Neural progenitor cell (in vitro differentiated cells): ENCODE measurements at regions not wholly inside any gene's neighbourhood (a gene's known extent, or its start where the extent isn't known, plus 50 kb on each side); places are given as distances from the start of the nearest gene placed in this dataset.

Experiments
- DNase-seq: peaks from one replicate; pipeline ENCODE4 v3.0.0-alpha.2; 2016; ENCODE audit warnings: low spot score
- H2AFZ ChIP-seq: fragments of 200-600 bp; sonication (generic); replicated peaks from 2 replicates; pipeline ENCODE4 v1.6.1; 2016; ENCODE audit warnings: antibody characterized with exemption
- H3F3A ChIP-seq: fragments of 200-600 bp; sonication (generic); 2 replicates; pipeline ENCODE4 v1.6.1; 2016; ENCODE audit warnings: antibody characterized with exemption, low read depth
- H3K27ac ChIP-seq: fragments of 200-600 bp; sonication (generic); 2 replicates; pipeline ENCODE4 v1.5.1; 2016; ENCODE audit warnings: mild to moderate bottlenecking
- H3K27me3 ChIP-seq: fragments of 200-600 bp; sonication (generic); 2 replicates; pipeline ENCODE4 v1.6.1; 2016; ENCODE audit warnings: mild to moderate bottlenecking, moderate library complexity
- H3K36me3 ChIP-seq: fragments of 200-600 bp; sonication (generic); 2 replicates; pipeline ENCODE4 v1.5.1; 2016
- H3K4me1 ChIP-seq: fragments of 200-600 bp; sonication (generic); 2 replicates; pipeline ENCODE4 v1.6.1; 2016; ENCODE audit warnings: mixed run types
- H3K4me2 ChIP-seq: fragments of 200-600 bp; sonication (generic); 2 replicates; pipeline ENCODE4 v1.6.1; 2016
- H3K4me3 ChIP-seq: fragments of 200-600 bp; sonication (generic); 2 replicates; pipeline ENCODE4 v1.5.1; 2016
- H3K79me2 ChIP-seq: fragments of 200-600 bp; sonication (generic); 2 replicates; pipeline ENCODE4 v1.6.1; 2016; ENCODE audit warnings: low read depth
- H3K9ac ChIP-seq: fragments of 200-600 bp; sonication (generic); 2 replicates; pipeline ENCODE4 v1.6.1; 2016
- H3K9me3 ChIP-seq: fragments of 200-600 bp; sonication (generic); 2 replicates; pipeline ENCODE4 v1.5.1; 2016; ENCODE audit warnings: low read depth
- H4K20me1 ChIP-seq: fragments of 200-600 bp; sonication (generic); 2 replicates; pipeline ENCODE4 v1.6.1; 2016; ENCODE audit warnings: low read depth
- H3K27ac Mint-ChIP-seq: 3 replicates; pipeline ENCODE4 v1.8.0; 2021; ENCODE audit warnings: mixed read lengths
- H3K27me3 Mint-ChIP-seq: 2 replicates; pipeline ENCODE4 v1.8.0; 2022; ENCODE audit warnings: low read depth, mild to moderate bottlenecking, inconsistent platforms, moderate library complexity, mixed read lengths; ENCODE audit not compliant: insufficient read depth
- H3K36me3 Mint-ChIP-seq: 3 replicates; pipeline ENCODE4 v1.8.0; 2021; ENCODE audit warnings: mixed read lengths
- H3K4me1 Mint-ChIP-seq: 3 replicates; pipeline ENCODE4 v1.8.0; 2021; ENCODE audit warnings: mixed read lengths
- H3K4me3 Mint-ChIP-seq: 3 replicates; pipeline ENCODE4 v1.8.0; 2021; ENCODE audit warnings: mild to moderate bottlenecking, moderate library complexity, mixed read lengths
- H3K9me3 Mint-ChIP-seq: 3 replicates; pipeline ENCODE4 v1.8.0; 2020; ENCODE audit warnings: mixed read lengths
- EZH2 ChIP-seq: fragments of 200-600 bp; sonication (generic); IDR thresholded peaks from 2 replicates; pipeline ENCODE4 v1.6.1; 2017; ENCODE audit warnings: antibody characterized with exemption, mild to moderate bottlenecking, moderate library complexity
- EZH2phosphoT487 ChIP-seq: fragments of 200-600 bp; sonication (generic); IDR thresholded peaks from 2 replicates; pipeline ENCODE4 v1.6.1; 2017; ENCODE audit warnings: antibody characterized with exemption
- TF ChIP-seq, protein P1 (sequence below): fragments of 200-600 bp; sonication (generic); IDR thresholded peaks from 2 replicates; pipeline ENCODE4 v1.5.1; 2017; ENCODE audit warnings: antibody characterized with exemption, mild to moderate bottlenecking

DNA sequence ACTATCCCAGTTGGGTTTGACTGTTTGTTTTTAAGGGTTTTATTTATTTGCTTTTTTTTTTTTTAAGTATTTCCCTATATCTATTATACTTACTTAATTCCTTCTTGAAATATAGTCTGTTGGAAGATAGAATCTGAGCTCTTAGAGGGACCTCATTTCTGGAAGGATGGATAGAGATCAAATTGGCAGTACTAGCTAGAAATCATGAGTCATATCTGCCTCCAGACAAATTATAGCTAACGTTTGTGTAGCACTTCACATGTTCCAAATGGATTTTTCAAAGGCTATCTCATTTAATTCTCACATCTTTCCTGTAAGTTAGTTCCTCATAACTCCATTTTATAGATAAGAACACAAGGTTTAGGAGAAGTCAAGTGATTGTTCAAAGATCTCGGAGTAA, 384.7 kb downstream of the ZIC1 start:
- Histone ChIP-seq H3K36me3 (no peaks in the 10 kb centered on the region), H3K4me2 (no peak overlapping the region), H3K4me3 (no peak overlapping the region), H3K9ac (no peak overlapping the region), H4K20me1 (no peaks in the 10 kb centered on the region), H2AFZ (no peak overlapping the region), H3K27me3 (no peaks in the 10 kb centered on the region), H3K27ac (no peak overlapping the region), H3K4me1 (no peaks in the 10 kb centered on the region), H3K79me2 (no peaks in the 10 kb centered on the region), H3F3A (no peaks in the 10 kb centered on the region), H3K9me3 (no peaks in the 10 kb centered on the region)
- no peaks in the 10 kb centered on the region for H3K27me3 Mint-ChIP-seq
- no peak for TF ChIP-seq EZH2phosphoT487
- no peak for TF ChIP-seq EZH2
- TF ChIP-seq, protein P1, sequence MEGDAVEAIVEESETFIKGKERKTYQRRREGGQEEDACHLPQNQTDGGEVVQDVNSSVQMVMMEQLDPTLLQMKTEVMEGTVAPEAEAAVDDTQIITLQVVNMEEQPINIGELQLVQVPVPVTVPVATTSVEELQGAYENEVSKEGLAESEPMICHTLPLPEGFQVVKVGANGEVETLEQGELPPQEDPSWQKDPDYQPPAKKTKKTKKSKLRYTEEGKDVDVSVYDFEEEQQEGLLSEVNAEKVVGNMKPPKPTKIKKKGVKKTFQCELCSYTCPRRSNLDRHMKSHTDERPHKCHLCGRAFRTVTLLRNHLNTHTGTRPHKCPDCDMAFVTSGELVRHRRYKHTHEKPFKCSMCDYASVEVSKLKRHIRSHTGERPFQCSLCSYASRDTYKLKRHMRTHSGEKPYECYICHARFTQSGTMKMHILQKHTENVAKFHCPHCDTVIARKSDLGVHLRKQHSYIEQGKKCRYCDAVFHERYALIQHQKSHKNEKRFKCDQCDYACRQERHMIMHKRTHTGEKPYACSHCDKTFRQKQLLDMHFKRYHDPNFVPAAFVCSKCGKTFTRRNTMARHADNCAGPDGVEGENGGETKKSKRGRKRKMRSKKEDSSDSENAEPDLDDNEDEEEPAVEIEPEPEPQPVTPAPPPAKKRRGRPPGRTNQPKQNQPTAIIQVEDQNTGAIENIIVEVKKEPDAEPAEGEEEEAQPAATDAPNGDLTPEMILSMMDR = no peak
- no peak for DNase-seq
- H3K4me1 Mint-ChIP-seq = no peaks in the 10 kb centered on the region
- no peaks in the 10 kb centered on the region for H3K9me3 Mint-ChIP-seq
- H3K36me3 Mint-ChIP-seq = no peaks in the 10 kb centered on the region
- no peak overlapping the region for H3K4me3 Mint-ChIP-seq
- H3K27ac Mint-ChIP-seq = no peak overlapping the region

DNA sequence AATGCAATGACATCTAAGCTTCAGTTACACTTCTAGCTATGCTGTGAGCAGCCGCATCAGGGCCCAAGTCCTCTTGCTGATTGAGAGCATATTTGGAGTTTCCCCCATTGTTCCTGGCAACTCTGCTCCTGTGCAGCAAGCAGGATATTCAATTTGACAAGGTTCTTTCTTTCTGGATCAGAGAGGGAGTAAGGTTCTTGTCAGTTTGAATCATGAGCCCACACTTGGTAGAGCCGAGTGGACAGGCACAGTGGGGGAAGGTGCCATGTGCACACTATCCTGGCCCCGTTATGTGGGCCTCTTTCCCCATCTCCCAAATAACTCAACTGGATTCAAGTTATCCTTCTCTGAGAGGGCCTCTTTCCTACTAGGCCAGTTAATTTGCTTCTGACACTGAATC, 385.4 kb downstream of the ZIC1 start:
- H3K27ac ChIP-seq = no peak overlapping the region
- H4K20me1 ChIP-seq = no peaks in the 10 kb centered on the region
- no peaks in the 10 kb centered on the region for H3K27me3 Mint-ChIP-seq

DNA sequence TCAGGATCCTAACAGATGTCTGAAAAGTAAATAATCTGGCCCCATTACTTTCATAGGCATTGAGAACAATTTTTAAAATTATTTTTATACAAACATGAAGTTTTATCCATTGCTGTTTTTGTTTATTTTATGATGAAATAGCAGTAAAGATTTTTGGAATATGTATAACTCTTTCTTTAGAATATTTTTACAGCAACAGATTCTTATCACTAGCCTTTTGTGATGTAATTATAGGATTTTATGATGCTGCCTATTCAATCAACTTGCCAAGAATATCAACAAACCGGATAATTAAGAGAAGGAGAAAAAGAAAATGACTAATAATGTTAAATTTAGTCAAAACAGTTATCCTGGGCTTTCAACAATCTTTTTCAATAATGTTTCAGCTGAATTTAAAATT, 386.3 kb downstream of the ZIC1 start:
- Mint-ChIP-seq H3K9me3 (no peaks in the 10 kb centered on the region), H3K27ac (no peak overlapping the region), H3K4me3 (no peak overlapping the region), H3K36me3 (no peaks in the 10 kb centered on the region), H3K27me3 (no peaks in the 10 kb centered on the region), H3K4me1 (no peaks in the 10 kb centered on the region)
- DNase-seq = no peak
- no peaks in the 10 kb centered on the region for H3K79me2 ChIP-seq
- H3K9ac ChIP-seq = no peak overlapping the region
- no peak overlapping the region for H3K4me2 ChIP-seq
- no peak for TF ChIP-seq EZH2phosphoT487
- no peak for TF ChIP-seq EZH2
- TF ChIP-seq, protein P1 = no peak
- no peaks in the 10 kb centered on the region for H3K9me3 ChIP-seq
- H3K27ac ChIP-seq = no peak overlapping the region
- H3K4me1 ChIP-seq = no peaks in the 10 kb centered on the region
- no peaks in the 10 kb centered on the region for H4K20me1 ChIP-seq
- no peak overlapping the region for H2AFZ ChIP-seq
- H3F3A ChIP-seq = no peaks in the 10 kb centered on the region
- no peak overlapping the region for H3K4me3 ChIP-seq
- no peaks in the 10 kb centered on the region for H3K27me3 ChIP-seq
- H3K36me3 ChIP-seq = no peaks in the 10 kb centered on the region

More for the DNA sequence above, 385.4 kb downstream of the ZIC1 start:
- DNase-seq = no peak
- Histone ChIP-seq H3K4me3 (no peak overlapping the region), H3K9me3 (no peaks in the 10 kb centered on the region), H2AFZ (peak overlapping the region; percentile 64), H3K36me3 (no peaks in the 10 kb centered on the region), H3F3A (no peaks in the 10 kb centered on the region), H3K4me1 (no peaks in the 10 kb centered on the region), H3K9ac (no peak overlapping the region), H3K79me2 (no peaks in the 10 kb centered on the region), H3K4me2 (no peak overlapping the region), H3K27me3 (no peaks in the 10 kb centered on the region)
- Mint-ChIP-seq H3K27ac (no peak overlapping the region), H3K4me1 (no peaks in the 10 kb centered on the region), H3K4me3 (no peak overlapping the region), H3K36me3 (no peaks in the 10 kb centered on the region), H3K9me3 (no peaks in the 10 kb centered on the region)
- TF ChIP-seq, protein P1 = no peak
- TF ChIP-seq EZH2phosphoT487 (no peak), EZH2 (no peak)

DNA sequence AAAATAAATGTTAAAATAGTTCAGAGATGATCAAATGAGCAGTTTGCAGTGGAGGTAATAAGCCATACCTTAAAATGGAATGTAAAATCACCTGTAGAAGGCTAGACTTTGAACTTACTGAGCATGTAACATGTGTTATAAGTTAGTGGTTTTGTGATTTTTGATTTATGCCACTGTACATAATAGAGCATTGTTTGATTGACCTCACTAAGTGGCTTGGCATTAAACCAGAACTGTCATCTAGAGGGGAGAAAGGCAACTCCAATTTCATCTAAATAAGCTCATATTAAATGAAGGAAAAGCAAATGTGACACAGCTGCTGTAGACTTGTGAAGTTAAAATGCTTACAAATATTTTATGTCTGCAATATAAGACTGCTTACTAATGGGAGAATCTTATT, 387.9 kb downstream of the ZIC1 start:
- TF ChIP-seq EZH2phosphoT487 (no peak), EZH2 (no peak)
- TF ChIP-seq, protein P1 = no peak
- peaks cover 5% of the 10 kb centered on the region for H3K9me3 Mint-ChIP-seq
- no peak overlapping the region for H3K4me3 Mint-ChIP-seq
- H3K4me1 ChIP-seq = no peaks in the 10 kb centered on the region
- H3K27ac Mint-ChIP-seq = no peak overlapping the region
- no peaks in the 10 kb centered on the region for H3K4me1 Mint-ChIP-seq
- H3K9ac ChIP-seq = no peak overlapping the region
- H3K27me3 Mint-ChIP-seq = no peaks in the 10 kb centered on the region
- no peak for DNase-seq
- no peaks in the 10 kb centered on the region for H3K27me3 ChIP-seq
- H3F3A ChIP-seq = no peaks in the 10 kb centered on the region
- no peaks in the 10 kb centered on the region for H4K20me1 ChIP-seq
- H3K79me2 ChIP-seq = no peaks in the 10 kb centered on the region
- no peaks in the 10 kb centered on the region for H3K36me3 ChIP-seq
- no peak overlapping the region for H3K27ac ChIP-seq
- H3K4me3 ChIP-seq = no peak overlapping the region
- no peak overlapping the region for H3K4me2 ChIP-seq
- no peaks in the 10 kb centered on the region for H3K9me3 ChIP-seq
- no peak overlapping the region for H2AFZ ChIP-seq
- no peaks in the 10 kb centered on the region for H3K36me3 Mint-ChIP-seq
